NCI-H774 (cell line): ENCODE measurements at regions not wholly inside any gene's neighbourhood (a gene's known extent, or its start where the extent isn't known, plus 50 kb on each side); places are given as distances from the start of the nearest gene placed in this dataset.
"Not testable (repeated sequence)": the region's sequence is repeated elsewhere in the genome, so short reads cannot be mapped to it uniquely, and the experiment has no call there.

ENCODE experiments used
- DNase-seq: peaks from one replicate; lab custom pipeline; 2025; lab: John Stamatoyannopoulos, UW

GRCh38 chr20:4435225-4435624 lies 186.1 kb upstream of the ADRA1D start:
- no peak for DNase-seq

DNA sequence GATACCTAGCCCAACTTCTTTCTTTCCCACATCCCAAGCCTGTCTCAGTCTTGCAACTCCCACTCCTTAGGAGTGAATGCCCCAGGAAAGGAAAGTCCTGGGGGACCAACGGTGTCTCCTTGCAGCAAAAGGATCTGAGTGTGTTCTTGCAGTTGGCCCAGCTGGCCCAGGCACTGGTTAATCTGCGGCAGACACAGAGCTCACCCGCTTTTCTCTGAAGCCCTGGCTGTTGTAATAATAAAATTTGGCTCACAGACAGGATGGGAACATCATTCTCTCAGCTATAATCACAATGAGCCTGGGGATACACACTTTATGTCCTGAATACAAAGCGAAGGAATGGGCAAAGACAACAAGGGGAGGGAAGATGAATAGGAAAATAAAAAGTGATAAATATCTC lies 185.6 kb upstream of the ADRA1D start:
- DNase-seq, result no peak

- no peak for DNase-seq
Observed at GRCh38 chr20:4431446-4431845, 182.4 kb upstream of the ADRA1D start.

- DNase-seq, result not testable (repeated sequence)
Observed at GRCh38 chr20:4430826-4431225, 181.7 kb upstream of the ADRA1D start.

DNA sequence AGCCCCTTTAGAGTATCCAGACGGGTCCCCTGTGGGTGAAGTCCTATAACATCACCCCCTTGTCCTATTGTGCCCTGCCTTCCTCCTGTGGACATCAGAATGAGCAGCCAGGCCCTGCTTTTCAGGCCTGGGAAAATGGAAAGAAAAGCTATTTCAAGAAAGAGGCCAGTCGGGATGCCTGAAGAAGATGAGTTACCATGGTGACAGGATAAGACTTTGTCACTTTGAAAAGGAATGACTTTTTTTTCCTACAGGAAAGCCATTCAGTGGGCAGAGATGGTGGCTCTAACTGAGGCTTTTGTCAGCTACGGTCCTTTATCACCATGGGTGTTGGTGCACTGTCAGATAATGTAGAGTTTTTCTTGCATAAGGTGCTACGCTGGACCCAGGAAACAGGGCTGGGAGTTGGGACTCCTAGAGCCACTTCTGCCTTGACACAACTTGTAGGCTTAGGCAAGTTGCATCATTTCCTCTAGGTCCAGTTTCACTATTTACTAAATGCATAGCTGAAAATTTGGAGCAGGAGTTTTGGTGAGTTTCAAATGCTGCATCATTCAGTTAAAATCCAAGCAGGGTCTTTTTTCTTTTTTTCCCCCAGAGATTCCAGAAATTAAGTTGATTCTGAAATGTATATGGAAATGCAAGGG lies 179.0 kb upstream of the ADRA1D start:
- DNase-seq, result no peak

GRCh38 chr20:4418141-4418540 lies 169.1 kb upstream of the ADRA1D start:
- DNase-seq, result no peak

DNA sequence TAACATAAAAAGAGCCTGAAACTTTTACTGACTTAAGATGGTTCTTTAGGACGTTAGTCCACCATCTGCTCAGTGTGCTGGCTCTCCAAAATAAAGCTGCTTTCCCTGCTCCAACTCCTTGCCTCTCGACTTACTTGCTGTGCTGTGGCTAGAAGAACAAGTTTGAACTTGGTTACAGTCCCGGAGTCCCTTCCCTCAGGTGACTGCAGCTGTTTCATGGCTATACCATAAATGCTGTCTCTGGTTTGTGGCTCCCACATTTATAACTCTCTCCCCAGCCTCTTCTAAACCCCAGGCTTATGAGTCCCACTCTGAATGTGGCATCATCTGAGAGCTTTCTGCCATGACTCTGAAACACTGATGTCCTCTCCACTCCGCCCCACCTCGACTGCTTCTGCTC lies 166.2 kb upstream of the ADRA1D start:
- DNase-seq, result no peak

DNA sequence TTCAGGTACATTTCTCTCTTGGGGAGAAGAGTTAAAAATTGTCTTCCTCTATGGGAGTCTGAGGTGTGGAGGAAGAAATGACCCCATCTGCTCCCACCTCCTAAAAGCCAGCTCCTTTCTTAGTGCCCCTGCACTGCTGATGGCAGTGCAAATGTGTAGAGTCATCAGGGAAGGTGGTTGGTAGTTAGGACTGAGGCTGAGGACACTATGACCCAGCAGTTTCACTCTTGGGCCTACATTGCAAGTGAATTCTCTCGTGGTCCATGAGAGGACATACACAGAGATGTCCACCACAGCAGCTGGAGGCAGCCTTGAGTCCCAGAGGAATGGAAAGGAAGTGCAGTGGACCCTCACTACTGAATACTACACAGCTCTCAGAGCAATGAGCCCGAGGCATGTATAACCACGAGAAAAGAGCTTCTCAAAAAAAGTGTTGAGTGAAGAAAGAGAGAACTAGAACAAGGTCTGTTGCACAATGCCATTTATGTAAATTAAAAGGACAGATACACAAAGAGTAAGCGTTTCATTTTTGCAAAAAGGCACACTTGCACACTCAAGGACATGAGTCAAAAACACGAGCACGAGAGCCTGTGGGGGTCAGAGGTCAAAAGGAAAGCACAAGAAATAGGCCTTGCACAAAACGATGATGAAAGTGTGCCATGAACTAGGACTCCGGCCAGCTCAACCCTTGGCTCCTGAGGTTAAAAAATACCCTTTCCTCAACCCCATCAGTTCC lies 164.4 kb upstream of the ADRA1D start:
- no peak for DNase-seq

DNA sequence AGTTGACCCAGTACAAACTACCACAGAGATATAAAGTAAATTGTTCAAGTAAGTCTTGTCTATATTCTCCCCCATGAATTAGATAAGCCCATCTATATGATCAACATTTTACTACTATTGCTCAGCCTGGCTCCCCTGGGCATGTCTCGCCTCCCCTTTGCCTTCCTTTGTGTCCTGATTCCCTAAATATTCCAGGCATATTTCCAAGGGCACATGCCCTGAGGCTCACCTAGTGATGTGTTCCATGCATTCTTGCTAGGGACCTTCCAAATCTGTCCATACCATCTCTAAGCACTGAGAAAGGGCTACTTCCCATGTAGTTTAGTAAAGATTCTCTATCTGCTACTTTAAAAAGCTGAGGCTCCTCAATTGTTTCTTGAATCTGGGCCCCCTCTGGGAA lies 163.1 kb upstream of the ADRA1D start:
- DNase-seq, result no peak

DNA sequence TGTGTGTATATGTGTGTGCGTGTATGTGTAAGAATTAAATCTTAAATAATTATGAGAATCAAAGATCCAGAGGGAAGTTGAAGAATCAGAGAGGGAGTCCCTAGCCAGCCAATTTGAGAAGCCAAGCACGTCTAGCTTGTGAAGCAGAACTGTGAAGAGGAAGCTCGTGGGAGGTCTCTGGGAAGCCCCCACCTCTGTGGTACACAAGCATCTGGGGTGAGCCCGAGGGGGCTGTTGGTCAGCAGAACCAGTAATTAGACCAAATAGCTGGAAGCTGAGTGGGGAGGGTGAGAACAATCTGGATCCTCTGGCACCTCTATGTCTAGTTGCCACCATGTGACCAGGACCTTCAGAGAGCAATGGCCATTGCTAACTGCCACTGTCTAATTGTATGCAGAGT lies 162.7 kb upstream of the ADRA1D start:
- DNase-seq, result no peak

DNA sequence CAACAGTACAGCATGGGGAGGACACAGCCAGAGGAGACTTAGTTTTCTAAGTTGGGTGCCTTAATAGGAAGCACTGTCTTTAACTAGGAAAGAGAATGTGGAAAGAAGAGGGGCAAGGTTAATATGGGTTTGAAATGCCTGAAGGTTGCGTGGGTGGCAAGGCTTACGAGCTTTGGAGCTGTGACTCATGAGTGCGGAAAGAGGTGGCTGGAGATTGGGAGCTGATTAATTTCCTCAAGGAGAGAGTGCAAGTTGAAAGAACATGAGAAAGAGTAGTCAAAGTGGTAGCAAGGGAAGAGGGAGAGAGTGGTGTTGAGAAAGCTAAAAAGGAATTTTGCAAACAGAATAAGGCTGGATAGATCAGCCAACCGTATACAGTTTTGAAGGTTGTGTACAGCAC lies 157.5 kb upstream of the ADRA1D start:
- no peak for DNase-seq

DNA sequence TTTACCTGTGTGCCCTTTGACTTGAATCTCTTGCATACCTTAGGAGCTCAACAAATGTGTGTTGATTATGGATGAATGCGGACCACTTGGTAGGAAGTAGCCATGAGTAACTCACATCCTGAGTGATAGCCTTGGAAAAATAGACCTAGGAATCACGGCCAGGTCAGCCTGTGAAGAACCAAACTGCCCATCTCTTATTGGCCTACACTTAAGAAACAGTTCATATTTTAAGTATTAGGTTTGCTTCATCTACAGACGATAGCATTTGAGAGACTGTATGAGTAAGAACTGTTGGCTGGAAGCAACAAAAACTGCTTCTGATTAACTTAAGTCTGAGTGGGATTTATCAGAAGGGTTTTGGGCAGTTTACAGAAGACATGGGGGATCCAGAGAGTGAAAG lies 152.5 kb upstream of the ADRA1D start:
- no peak for DNase-seq

DNA sequence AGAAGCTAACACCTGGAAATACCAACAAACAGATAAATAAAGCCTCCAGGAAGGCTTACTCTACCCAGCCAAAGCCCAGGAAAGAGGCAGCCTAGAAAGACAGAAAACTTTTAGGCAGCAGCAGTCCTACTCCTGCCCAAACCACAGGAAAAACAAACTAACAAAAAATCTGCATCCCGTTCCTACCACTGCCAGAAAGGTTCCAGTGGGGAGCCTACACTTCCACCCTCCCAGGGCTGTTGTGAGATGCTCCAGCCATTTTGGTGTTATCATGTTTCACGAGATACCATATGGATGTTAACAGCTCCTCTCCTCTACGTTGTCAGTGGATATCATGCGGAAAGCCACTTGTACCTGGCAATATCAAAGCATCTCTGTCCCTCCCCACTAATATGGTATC lies 135.9 kb upstream of the ADRA1D start:
- no peak for DNase-seq

DNA sequence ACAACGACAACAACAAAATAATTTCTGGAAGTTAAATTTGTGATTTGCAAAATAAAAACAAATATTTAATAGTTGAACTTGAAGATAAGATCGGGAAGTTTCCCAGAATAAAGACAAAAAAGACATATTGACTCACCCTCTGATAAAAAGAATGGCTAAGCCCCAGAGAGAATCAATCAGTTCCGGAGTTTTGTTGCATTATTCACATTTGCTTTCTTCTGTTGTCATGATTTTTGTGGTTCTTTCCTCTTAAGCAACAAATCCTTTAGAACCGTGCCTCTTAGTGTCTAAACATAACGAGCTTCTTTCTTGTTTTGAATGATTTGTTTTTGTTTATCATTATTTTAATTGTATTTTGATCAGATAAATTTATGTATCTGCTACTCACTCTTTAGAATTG lies 134.9 kb upstream of the ADRA1D start:
- no peak for DNase-seq

GRCh38 chr20:4375881-4376280 lies 126.8 kb upstream of the ADRA1D start:
- no peak for DNase-seq

DNA sequence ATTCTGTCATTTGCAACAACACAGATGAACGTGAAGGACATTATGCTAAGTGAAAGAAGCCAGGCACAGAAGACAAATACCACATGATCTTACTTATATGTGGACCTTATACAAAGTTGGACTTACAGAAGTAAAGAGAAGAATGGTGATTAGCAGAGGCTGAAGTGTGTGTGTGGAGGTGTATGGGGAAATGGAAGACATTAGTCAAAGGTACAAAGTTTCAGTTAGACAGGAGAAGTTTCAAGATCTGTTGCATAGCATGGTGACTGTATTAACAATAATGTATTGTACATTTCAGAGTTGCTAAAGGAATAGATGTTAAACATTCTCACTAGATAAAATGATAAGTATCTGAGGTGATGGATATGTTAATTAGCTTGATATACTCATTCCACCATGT lies 124.4 kb upstream of the ADRA1D start:
- no peak for DNase-seq

DNA sequence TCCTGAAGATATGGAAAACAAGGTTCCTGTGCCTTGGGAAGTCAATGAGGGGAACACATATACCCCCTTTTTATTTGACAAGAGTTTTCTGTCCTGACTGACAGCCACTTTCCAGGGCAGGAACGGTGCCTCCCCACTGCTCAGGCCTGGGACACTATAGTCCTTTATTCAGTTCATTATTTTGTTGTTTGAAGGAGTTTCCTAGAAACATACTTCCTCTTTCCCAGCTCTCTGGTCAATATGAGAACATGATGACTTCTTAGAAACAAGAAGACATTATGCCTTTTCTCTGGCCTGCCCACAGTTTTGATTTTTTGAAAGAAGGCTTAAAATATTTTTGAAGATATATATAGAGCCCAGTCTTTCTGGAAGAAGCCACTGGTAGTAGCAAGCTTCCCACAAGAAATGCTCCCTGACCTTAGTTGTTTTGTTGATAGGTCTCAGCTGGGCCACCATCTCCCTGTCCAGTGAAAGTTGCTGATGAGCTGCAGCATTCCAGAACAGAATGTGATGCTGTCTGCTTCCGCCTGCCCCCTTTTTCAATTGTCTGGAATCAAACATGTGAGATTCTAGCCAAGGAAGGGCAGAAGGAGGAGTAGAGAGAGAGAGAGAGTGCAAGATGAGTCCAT lies 122.7 kb upstream of the ADRA1D start:
- DNase-seq, result no peak

GRCh38 chr20:4370851-4371250 lies 121.8 kb upstream of the ADRA1D start:
- DNase-seq, result no peak

DNA sequence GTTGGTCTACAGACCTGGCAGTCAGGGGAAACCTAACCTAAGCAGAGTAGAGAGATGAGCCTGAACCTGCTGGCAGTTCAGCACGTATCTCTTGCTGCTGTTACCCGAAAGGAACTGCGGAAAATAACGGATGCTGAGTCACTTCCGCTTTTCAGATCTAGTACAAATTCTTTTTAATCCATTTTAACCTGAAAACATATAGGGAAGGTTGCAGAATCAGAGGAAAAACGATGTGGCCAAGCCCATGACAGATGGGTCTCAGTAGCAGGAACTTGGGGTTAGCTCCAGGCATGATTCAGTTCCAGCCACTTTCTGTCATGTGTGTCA lies 120.7 kb upstream of the ADRA1D start:
- no peak for DNase-seq

DNA sequence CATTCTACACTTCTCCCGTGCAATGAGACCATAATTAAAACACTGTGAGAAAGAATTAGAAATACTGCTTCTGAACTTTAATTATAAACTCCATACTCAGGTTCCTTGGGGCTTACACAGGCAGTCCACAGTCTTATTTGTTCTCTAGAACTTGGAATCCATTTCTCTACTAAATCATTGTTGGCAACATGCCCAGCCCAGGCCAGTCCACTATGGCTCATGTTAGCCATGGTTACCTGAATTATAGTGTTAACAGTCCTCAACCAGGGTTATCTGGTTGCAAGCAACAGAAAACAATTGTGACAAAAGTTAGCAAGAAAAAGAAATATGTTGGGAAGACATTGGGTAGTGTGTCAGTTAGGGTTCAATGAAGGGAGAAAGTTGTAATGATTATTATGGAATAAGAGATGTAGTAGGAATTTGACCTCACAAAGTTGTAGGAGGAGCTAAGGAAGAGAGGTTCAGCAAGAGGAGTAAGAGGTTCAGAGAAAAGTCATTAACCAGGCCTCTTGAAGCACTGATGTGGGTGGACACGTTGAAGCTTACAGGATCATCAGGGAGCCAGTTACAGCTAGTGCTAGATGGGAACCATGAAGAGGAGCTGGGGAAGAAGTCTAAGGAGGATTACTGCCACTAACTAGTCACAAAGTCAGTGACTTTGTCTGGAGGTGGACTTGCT lies 120.2 kb upstream of the ADRA1D start:
- DNase-seq, result no peak

DNA sequence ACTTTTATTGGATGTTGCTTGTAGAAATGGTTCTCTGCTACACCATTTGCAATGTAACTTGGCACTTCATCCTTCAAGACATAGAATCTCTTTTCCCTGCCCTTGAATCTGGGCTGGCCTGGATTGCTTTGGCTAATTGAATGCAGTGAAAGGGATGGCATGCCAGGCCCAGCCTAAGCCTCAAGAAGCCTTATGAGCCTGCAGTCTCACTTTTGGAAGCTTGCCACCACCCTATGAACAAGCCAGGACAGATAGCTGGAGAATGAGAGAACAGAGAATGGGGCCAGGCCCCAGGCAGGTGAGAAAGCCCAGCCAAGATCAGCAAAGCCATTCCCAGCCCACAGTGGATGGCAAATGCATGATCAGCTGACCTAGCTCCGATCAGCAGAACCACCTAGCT lies 117.0 kb upstream of the ADRA1D start:
- DNase-seq, result no peak

DNA sequence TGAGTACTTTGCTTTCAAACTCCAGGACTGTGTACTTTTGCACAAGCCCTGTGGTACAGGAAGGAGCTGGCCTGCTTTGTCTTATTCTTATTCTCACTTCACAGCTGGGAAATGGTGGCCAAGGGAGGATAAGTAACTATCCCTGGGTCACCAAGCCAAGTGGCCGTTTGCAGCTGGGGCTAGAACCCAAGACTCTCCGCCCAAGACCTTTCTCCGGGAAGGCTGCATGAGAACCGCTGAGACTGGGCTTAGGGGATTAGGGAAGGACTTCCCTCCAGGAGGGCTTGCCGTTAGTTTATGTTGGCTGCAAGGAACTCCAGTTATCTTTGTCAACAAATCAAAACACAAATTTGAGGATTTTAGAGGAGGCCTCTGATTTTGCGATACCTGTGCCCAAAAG lies 109.5 kb upstream of the ADRA1D start:
- DNase-seq, result no peak

GRCh38 chr20:4352348-4352747 lies 103.3 kb upstream of the ADRA1D start:
- DNase-seq, result no peak
